Psoas muscle (tissue), 7 donors: ENCODE measurements at regions not wholly inside any gene's neighbourhood (a gene's known extent, or its start where the extent isn't known, plus 50 kb on each side); places are given as distances from the start of the nearest gene placed in this dataset.

ENCODE experiments used
- ATAC-seq, 4 donors: fragments of 200-7000 bp; cut with Tn5 transposase; one replicate each; pipeline ENCODE4 v1.9.1; 2020; ENCODE audit warnings: moderate library complexity in 3 of 4, mild to moderate bottlenecking in 2 of 4
- DNase-seq, 2 donors: peaks; one replicate each; pipeline ENCODE4 v3.0.0-alpha.2; 2020
- H3K27ac ChIP-seq: fragments of 200-600 bp; one replicate; pipeline ENCODE4 v1.8.0; 2022
- H3K27me3 ChIP-seq, 3 donors: fragments of 200-600 bp in 1 of 3; one replicate each; pipeline versions ENCODE4 v1.6.1 to v1.8.0; 2013 to 2022; ENCODE audit warnings: low read length in 2 of 3, mild to moderate bottlenecking in 2 of 3, moderate library complexity in 1 of 3; ENCODE audit not compliant: insufficient read depth in 3 of 3
- H3K36me3 ChIP-seq, 2 donors: fragments of 200-600 bp in 1 of 2; one replicate each; pipeline versions ENCODE4 v1.6.1 to v1.8.0; 2013 to 2022; ENCODE audit warnings: low read depth in 1 of 2, mild to moderate bottlenecking in 1 of 2, moderate library complexity in 1 of 2; ENCODE audit not compliant: insufficient read depth in 1 of 2
- H3K4me1 ChIP-seq: fragments of 200-600 bp; one replicate; pipeline ENCODE4 v1.8.0; 2022
- H3K4me3 ChIP-seq: fragments of 200-600 bp; one replicate; pipeline ENCODE4 v1.8.0; 2022; ENCODE audit warnings: mild to moderate bottlenecking
- H3K9me3 ChIP-seq: fragments of 200-600 bp; one replicate; pipeline ENCODE4 v1.8.0; 2022
- CTCF ChIP-seq: fragments of 200-600 bp; IDR thresholded peaks from one replicate; pipeline ENCODE4 v1.8.0; 2022; ENCODE audit warnings: antibody characterized with exemption
- WGBS, 3 donors: extraction: QIAGEN DNeasy Blood & Tissue Kit; methylation state at CpG; one replicate each; pipeline versions ENCODE4 v1.1.6 to v1.1.7; 2013; 5-methylcytosine and 5-hydroxymethylcytosine counted together
- intact Hi-C, 2 donors: fragments of 100-400 bp; cut with DNase I; formaldehyde crosslinking; loops; one replicate each; pipeline versions ENCODE4 v1.11.0 to v1.14.2; 2022
- donor health status: healthy with polysubstance abuse.
- donor health status: DM: no; HTN: no; CAD: no; lungs with moderate emphysema.
- donor health status: Bipolar disorder and iron deficiency.
- donor health status: healthy.
- donor health status: DM: yes; HTN: yes; CAD: no.
- donor health status: DM: no; HTN: no; CAD: no.
- donor health status: DM: yes; HTN: yes; CAD: no.

GRCh38 chr10:132115732-132116131, 50.0 kb downstream of the JAKMIP3 start:
- 21 to 35% (median 29%) methylated on average over 16 of the region's 16 CpGs for WGBS, 3 donors

DNA sequence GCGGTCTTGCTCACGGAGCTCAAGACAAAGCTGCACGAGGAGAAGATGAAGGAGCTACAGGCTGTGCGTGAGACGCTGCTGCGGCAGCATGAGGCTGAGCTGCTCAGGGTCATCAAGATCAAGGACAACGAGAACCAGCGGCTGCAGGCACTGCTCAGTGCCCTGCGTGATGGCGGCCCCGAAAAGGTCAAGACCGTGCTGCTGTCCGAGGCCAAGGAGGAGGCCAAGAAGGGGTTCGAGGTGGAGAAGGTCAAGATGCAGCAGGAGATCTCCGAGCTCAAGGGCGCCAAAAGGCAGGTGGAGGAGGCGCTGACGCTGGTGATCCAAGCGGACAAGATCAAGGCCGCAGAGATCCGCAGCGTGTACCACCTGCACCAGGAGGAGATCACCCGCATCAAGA, 51.4 kb downstream of the JAKMIP3 start:
- Histone ChIP-seq H3K36me3 (no peaks in the 10 kb centered on the region), H3K9me3 (no peaks in the 10 kb centered on the region), H3K4me1 (no peaks in the 10 kb centered on the region), H3K4me3 (no peak overlapping the region), H3K27me3 (no peaks in the 10 kb centered on the region), H3K27ac (no peak overlapping the region)
- peak in 1 of 2 donors; percentile 39 for DNase-seq
- TF ChIP-seq CTCF: no peak
- no peak for ATAC-seq
- WGBS, 3 donors: 94 to 97% (median 96%) methylated on average over 22 to 23 of the region's 23 CpGs
- intact Hi-C loops: no loop called here

More at GRCh38 chr10:132115732-132116131, 50.0 kb downstream of the JAKMIP3 start:
- H3K27me3 ChIP-seq: no peaks in the 10 kb centered on the region
- no peak overlapping the region for H3K27ac ChIP-seq
- H3K4me3 ChIP-seq: no peak overlapping the region
- intact Hi-C loops: no loop called here
- H3K36me3 ChIP-seq: no peaks in the 10 kb centered on the region
- peak in 1 of 4 donors; percentile 42 for ATAC-seq
- peak in 1 of 2 donors; percentile 54 for DNase-seq
- H3K9me3 ChIP-seq: no peaks in the 10 kb centered on the region
- no peaks in the 10 kb centered on the region for H3K4me1 ChIP-seq
- no peak for TF ChIP-seq CTCF

DNA sequence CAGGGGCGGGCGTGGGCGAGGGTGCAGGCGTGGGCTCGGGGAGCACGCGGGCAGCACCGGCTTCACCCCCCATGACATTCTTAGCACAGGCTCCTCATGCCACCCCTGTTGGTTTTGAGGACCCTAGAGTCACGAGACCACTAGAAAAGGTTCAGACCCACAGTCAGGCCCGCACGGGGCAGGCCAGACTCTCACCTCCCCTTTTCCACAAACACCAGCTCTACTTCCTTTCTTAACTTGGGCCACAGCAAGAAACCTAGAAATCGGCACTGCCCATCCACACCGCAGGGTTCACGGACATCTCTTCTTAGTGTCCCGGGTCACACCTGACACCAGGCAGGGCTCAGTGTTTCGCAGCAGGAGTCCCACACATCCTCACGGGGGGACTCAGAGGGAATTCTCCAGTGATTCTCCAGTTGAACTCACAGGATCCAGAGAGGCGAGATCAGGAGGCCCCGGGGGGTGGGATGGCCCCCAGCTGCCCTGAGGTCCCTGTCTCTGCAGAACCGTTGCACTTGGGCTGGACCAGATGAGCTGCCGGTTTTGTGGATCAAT, 52.0 kb downstream of the JAKMIP3 start:
- no peaks in the 10 kb centered on the region for H3K36me3 ChIP-seq
- no peaks in the 10 kb centered on the region for H3K27me3 ChIP-seq
- no peak overlapping the region for H3K4me3 ChIP-seq
- no peak for DNase-seq
- WGBS, 3 donors: 92 to 94% (median 93%) methylated on average over 14 to 21 of the region's 21 CpGs
- no peaks in the 10 kb centered on the region for H3K9me3 ChIP-seq
- ATAC-seq: no peak
- H3K4me1 ChIP-seq: no peaks in the 10 kb centered on the region
- TF ChIP-seq CTCF: no peak
- intact Hi-C loops: no loop called here
- no peak overlapping the region for H3K27ac ChIP-seq

- peak in 1 of 2 donors; percentile 42 for DNase-seq
- no peaks in the 10 kb centered on the region for H3K4me1 ChIP-seq
- no peak overlapping the region for H3K27ac ChIP-seq
- no peak overlapping the region for H3K4me3 ChIP-seq
- H3K9me3 ChIP-seq: no peaks in the 10 kb centered on the region
- H3K36me3 ChIP-seq: no peaks in the 10 kb centered on the region
- no peak for ATAC-seq
- WGBS, 3 donors: 88 to 92% (median 90%) methylated on average over 13 of the region's 13 CpGs
- intact Hi-C loops: no loop called here
- TF ChIP-seq CTCF: no peak
- no peaks in the 10 kb centered on the region for H3K27me3 ChIP-seq
Observed at GRCh38 chr10:132118366-132118765, 52.6 kb downstream of the JAKMIP3 start.

DNA sequence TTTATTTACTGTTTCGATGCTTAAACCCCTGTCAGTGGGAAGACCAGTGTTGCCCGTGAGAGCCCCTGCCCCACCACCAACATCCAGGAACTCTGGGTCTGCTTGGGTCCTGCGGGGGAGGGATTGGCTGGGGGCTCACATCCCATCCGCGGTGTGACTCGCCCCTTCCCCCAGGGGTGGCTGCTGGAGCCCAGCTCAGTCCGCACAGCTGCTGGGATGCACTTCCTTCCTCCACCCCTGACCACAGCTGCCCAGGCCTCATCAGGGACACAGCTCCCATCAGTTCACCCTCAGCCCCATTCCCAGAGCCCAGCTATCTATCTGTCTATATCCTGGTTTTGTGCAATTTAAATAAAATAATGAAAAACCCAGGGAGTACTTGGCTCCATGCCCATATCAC, 54.5 kb downstream of the JAKMIP3 start:
- no peak overlapping the region for H3K27ac ChIP-seq
- WGBS, 3 donors: 57 to 63% (median 59%) methylated on average over 7 of the region's 7 CpGs
- no peaks in the 10 kb centered on the region for H3K36me3 ChIP-seq
- H3K9me3 ChIP-seq: no peaks in the 10 kb centered on the region
- TF ChIP-seq CTCF: no peak
- no peaks in the 10 kb centered on the region for H3K27me3 ChIP-seq
- intact Hi-C loops: no loop called here
- no peak for ATAC-seq
- H3K4me1 ChIP-seq: no peaks in the 10 kb centered on the region
- no peak overlapping the region for H3K4me3 ChIP-seq
- no peak for DNase-seq
